T-helper 22 cell (primary cell): ENCODE measurements at regions not wholly inside any gene's neighbourhood (a gene's known extent, or its start where the extent isn't known, plus 50 kb on each side); places are given as distances from the start of the nearest gene placed in this dataset.

Source experiments
- DNase-seq: peaks from one replicate; pipeline ENCODE4 v3.0.0-alpha.2; 2020; ENCODE audit warnings: low read depth

DNA sequence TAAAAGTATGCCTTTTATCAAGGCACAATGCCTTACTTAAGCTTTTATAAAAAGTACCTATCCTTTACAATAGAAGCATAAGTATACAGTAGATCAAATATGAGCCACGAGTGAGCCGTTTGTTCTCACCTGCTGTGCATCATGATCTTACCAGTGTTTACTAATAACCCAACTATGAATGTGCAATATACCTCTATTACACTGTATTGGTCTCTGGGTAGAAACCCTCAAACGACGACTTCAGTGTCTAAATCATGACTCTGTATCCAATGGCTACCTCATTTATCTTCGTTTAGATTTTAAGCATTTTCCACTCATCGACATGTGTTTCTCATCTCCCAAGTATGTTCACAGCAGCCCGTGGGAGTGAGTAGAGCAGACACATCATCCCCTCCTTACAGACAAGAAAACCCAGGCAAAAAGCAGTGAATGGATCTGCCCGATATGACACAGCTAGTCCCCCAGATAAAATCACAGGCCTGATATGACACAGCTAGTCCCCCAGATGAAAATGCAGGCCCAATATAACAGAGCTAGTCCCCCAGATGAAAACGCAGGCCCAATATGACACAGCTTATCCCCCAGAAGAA, 279.8 kb downstream of the TNS1 start:
- no peak for DNase-seq

DNA sequence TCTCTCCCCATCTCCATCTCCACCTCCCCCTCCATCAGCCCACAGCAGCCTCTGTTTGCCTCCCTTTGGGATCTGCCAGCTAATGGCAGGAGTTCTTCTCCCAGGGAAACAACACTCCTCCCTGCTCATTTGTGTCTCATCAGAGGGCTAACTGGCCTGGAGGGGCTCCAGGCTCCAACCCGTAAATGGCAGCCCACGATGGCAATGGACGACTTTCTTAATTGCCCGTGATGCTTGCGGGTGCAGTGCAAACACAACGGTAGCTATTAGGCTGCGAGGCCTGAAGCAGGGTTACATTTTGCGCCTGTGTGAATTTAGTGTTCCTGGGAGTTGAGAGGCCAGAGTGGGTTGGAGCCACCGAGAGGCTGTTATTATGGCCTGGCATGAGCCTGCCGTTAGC, 285.1 kb downstream of the TNS1 start:
- no peak for DNase-seq

DNA sequence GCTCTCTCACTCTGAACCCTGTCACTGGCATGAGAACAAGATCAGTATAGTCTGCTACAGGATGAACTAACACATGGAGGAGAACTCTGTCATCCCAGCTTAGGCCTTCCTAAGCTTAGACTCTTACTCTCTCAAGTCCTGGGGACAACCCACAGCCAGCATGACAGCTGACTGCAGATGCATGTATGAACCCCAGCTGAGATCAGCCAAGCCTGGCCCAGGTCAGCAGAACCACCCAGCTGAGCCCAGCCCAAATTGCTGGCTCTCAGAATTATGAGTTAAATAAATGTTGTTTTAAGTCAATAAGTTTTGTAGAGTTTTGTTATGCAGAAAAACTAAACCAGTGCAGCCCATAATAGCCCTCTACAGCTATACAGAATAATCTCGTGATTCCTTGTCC, 287.3 kb downstream of the TNS1 start:
- DNase-seq: no peak

DNA sequence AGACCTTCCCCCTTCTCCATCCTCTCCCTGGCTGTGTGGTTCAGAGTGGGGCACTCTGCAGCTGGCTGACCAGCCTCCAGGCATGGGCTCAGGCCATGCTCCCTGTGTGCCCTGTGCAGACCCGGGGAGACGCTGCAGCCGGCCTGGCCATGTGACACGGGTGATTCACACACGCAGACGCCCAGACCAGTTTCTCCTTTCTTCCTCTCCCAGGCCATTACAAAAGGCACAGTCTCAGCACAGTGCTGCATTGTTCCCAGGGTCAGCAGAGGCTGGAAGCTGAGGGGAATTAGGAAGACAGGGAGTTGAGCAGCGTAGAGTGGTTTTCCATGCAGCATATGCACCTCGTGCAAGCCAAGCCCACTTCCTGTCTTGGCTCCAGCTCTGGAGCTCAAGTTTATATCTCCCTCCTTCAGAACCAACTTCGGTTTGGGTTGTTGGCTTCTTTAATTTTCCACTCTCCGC, 288.5 kb downstream of the TNS1 start:
- DNase-seq: no peak

DNA sequence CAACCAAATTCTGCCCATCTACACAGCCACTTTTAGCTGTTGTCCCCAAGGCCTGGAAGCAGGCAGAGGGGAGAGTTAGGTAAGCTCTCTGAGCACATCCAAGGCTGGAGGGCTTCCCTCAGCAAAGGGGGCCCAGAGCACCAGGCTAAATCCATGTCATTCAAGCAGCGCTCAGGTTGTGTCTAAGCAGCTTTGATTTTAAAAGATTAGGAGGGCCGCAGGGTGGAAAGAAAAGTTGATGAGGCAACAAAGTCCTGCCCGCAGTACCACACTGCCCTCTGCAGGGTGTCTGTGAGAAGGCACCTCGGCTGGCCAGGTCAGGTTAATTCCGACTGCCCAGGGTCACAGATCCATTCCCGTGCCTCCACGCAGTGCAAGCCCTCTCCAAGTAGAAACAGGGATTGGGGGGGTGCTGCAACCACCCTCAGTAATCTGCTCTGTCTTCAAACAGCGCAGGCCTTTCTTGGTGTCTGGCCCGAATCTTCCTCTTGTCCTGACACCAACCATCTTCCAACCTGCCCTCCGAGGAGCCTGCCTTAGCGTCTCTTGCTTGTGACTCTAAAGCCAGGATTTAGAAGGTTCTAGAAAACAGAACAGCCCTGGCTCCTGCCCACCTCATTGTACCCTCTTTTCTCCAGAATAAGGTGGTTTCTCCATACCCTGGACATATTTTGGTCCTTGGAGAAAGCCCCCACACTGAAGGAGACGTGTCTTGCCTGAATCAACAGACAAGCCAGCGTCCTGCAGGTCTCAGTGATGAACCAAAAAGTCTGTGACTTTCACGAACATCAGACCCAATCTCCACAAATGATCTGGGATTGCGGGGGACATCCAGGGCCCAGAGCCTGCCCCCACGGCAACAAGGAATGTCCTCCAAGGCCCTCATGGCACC, 289.2 kb downstream of the TNS1 start:
- peak; percentile 12 for DNase-seq

DNA sequence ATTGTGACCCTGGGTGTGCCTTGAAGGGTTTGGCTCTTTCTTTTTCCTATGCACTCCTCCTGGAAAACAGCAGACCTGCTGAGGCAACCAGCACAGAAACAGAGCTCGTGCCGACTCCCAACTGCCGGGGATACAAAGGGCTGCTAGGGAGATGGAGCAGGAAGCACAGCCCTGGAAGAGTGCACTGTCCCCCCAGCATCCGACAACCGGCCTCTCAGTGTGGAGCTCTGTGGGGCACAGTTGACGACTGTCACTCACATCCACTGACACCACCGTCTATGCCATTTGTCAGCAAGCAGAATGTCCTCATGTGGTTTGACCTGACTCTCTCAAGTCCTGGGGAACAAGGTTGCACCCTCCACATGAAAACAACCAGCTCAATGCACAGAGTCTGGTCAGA, 290.4 kb downstream of the TNS1 start:
- no peak for DNase-seq

DNA sequence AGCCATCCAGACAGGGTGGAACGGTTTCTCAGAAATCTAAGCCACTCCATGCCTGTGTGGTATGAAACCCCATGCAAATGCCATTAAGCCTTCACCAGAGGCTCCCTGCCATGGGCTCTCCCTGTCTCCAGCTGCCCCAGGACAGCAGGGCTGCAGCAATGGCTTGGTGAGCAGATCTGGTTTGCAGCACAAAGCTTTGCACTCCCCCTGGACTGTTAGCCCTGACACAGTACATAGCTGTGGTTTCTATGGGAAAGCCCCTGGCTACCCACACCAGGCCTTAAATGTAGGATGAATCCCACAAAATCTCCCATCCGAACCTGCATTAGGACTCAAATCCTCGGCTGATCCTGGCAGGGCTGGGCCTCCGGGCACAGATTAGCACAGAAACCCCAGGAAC, 291.6 kb downstream of the TNS1 start:
- no peak for DNase-seq

DNA sequence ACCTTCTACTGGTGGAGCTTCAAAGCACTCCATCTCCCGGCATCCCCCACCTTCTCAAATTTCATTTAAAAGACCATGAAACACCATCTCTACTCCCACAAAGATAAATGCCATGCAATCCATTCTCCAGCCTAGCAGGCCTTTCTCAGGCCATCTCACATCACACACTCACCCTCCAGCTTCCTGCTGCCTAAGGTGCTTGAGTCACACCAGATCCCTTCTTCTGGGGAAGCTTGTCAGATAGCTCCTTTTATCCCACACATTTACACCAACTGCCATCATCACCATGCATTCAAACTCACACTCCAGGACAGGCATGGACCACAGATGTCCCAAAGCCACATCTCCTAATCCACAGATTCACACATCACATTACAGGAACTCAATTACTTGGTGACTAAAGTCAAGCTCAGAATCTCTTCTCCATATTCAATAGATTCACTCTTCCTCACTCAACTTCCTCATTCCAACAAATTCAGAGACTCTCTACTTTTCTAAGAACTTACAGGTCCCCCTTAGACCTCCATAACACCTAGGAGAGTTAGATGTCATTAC, 292.5 kb downstream of the TNS1 start:
- no peak for DNase-seq

DNA sequence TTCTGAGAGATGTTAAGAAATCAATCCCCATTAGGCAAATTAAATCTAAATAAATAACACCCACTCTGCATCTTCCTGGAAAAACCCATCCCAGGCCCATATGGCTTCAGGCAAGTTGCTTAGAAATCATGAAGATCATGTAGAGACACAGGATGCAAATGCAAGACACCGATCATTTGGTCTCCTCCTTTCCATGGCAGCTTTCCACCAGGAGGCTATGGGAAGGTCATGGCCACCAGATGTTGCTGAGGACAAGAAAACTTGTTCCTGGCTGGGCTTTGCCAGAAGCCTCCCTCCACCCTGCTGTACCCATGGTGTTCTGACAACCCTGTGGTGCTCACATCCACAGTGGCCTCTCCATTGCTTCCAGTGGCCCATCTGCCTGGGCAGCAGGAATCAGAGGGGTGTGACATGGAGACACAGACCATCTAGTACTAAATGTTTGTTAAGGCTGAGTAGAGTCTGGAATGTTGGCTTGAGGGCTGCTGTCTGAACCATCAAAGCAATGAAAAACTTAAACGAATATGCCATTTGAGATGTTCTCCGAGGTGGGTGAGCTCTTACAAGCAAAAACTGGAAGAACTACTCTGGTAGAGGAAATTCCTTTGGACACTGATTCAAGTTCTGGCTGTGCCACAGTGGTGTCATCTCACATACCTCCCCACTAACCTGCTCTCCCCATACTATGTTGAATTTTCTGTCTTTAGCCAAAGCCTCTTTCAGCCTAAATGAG, 293.2 kb downstream of the TNS1 start:
- DNase-seq: no peak

DNA sequence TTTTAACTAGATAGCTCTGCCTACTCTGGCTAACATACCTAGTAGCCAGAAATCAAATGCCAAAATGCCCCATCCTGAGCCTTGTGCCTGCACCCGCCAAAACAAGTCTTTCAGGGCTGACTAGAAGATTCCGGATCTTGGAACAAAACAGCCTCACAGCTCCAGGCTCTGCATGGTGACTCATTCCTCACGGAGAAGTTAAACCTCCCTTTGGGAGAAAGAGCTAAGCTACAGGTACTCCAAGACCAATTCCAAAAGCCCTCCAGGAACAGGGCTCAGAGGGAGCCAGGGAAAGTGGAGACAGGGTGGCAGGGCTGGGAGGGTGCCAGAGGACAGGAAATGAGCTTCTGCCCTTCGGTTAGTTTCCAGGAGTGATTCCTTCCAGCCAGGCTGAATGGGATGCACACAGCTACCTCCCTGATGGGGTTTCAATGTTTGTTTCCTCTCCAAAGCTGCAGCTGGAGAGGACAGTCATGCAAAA, 295.6 kb downstream of the TNS1 start:
- no peak for DNase-seq

DNA sequence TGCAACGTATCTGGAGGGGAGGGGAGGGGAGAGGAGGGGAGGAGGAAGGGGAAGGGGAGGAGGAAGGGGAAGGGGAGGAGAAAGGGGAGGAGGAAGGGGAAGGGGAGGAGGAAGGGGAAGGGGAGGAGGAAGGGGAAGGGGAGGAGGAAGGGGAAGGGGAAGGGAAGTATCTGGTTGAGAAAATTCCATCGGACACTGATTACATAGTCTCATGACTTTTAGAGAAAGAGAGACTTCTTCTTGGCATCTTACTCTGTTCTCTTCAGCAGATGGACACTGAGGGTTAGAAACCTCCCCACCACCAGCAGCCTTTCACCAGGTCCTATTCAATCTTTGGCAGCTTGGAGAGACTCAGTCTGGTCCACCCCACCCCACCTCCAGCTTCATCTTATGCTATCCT, 296.3 kb downstream of the TNS1 start:
- no peak for DNase-seq

DNA sequence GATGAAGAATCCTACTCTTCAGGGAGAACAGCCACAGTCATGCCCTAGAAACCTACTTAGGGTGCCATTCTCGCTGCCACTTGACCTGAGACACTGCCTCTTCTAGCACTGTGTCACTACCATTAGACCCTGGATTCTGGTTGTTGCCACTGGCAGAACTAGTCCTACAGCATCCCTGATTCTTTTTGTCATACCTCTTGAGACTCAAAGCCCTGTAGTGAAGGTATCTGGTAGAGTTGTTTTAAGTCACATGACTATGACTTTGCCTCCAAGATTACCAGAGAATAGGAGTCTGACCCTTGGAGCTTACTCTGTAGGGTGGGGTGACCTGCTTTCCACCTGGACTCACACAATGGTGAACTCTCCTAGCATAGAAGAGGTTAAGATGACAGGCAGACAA, 296.7 kb downstream of the TNS1 start:
- DNase-seq: no peak

DNA sequence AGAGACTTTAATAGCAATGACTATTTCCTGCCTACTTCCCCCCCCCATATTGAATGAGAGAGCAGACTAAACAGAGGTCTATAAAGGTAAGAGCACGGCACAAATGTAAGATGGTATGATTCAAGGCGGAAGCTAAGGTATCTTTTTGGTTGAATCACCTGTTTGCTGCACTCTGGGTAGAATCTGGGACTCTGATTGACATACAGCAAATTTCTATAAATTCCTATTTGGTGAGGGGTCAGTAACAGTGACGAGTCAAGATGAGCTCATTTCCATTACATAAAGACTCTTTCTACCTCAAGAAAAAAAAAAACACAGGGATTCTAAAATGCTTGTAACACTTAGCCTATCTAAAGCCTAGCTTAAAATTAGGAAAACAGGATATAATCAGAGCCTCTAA, 297.3 kb downstream of the TNS1 start:
- DNase-seq: no peak

DNA sequence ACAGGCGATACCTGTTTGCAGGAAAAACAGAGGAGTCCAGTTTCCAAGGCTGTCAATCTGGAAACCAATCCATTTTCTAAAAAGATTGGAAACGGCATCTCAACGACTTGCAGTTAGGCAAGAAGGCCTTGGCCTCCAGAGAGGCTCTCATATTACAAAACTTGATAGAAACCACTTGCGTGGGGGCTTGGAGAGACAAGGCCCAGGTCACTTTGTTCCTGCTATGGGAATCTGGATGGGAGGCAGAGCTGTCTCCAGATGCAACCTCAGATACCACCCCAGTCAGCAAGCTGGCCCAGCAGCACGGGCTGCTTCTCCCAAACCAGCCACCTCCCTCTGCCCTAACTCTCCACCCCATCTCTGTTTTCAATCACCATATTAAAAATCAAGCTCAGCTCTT, 298.8 kb downstream of the TNS1 start:
- DNase-seq: no peak

DNA sequence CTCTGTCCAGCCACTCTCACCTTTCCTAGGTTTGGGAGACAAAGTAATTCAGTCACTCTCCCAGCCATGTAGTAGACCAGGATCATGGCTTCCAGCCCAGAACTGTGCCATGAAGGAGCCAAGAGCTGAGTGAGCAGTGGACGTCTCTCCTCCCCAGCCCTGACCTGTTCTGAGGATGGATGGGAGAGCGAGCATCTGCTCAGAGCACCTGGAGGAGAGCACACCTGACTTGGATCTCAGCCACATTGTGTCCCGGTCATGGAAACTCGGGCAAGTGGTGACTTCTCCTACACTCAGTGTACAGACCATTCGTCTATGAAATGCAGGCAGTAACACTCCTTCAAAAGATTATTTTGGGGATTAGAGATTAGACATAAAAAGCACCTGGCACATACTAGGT, 299.7 kb downstream of the TNS1 start:
- no peak for DNase-seq

DNA sequence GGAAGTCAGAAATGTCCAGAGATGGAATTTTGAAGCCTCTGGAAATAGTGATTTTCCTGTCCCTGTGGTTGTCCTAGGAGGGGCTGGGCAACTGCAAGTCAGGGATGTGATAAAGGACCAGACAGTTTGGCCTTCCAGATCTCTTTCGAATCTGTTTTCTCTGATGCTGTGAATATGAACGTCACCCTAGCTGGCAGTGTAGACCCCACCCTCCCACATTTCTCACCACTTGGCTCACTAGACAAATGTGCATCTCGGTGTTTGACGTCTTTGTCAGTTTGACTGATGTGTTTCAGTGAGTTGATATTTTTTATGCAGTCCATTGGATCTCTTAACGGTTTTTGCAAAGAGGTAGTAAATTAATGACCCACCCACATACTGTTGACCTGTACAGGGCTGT, 301.2 kb downstream of the TNS1 start:
- DNase-seq: no peak

DNA sequence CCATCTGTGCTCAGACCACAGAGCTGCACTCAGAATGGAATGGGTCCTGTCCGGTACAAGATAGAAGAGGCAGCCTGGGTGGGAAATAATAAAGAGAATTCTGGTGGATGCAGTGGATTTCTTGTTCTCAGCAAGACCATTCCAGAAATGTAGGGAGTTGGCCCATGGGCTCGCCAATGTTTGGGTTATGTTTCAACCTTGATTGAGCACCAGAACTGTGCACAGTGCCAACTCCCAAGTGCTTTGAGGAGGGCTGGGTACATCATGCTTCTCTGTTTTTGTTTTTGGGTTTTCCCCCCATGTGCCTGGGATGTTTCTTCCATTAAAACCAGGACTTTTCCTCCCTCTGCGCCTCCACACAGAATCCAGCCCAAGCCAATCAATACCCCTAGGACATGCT, 304.1 kb downstream of the TNS1 start:
- DNase-seq: no peak

DNA sequence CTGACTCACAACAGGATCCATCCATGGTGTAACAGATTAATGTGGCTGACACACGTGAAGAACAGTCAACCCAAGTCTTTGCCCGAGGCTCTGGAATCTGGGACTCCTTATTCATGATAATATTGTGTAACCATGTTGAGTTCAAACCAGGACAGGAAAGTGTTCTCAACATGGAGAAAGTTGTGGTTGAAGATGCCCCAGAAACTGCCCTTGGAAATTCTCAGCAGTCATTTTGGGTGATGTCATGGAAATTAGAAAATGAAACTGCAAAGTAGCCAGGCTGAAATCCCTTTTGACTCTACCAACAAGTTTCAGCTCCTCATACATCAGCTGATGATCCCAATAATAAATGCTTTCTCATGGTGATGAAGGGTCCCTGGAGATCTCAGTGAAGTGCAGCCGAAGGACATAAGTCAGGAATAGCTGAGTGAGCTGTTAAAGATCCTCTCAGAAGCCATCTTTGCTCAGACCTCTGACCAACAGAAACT, 307.7 kb downstream of the TNS1 start:
- no peak for DNase-seq

DNA sequence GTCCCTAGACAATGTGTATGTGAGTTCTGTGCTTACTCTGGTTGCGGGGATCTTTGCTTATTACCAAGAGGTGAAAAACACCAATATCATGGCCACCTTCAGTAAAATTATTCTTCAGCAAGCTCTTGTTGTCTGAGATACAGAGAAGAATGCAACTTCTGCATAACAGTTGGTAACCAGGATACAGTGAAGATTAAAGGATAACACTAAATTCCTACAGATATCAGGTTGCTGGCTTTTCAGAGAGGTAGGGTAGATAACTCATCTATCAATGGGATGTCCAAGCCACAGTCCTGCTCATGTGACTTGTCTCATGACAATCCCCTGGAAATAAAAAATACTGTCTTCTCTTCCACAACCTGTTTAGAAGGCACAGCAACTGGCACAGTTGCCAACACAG, 308.5 kb downstream of the TNS1 start:
- DNase-seq: no peak

DNA sequence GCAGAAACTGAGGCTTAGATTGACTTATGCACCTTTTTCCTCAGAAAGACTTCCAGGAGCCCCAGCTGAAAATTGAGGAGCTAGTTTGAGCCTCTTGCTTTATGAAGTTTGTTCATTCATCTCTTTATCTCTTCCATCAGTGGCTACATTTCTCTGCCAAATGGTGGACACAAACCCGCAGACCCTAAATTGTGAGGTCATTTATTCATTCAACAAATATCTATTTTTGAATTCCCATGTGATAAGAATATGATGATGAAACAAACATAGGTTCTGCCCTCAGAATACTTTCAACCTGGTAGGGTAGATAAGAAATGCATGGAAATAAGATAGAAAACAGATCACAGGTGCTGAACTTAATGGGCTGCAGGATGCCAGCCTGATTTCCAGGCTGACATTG, 309.4 kb downstream of the TNS1 start:
- DNase-seq: no peak

DNA sequence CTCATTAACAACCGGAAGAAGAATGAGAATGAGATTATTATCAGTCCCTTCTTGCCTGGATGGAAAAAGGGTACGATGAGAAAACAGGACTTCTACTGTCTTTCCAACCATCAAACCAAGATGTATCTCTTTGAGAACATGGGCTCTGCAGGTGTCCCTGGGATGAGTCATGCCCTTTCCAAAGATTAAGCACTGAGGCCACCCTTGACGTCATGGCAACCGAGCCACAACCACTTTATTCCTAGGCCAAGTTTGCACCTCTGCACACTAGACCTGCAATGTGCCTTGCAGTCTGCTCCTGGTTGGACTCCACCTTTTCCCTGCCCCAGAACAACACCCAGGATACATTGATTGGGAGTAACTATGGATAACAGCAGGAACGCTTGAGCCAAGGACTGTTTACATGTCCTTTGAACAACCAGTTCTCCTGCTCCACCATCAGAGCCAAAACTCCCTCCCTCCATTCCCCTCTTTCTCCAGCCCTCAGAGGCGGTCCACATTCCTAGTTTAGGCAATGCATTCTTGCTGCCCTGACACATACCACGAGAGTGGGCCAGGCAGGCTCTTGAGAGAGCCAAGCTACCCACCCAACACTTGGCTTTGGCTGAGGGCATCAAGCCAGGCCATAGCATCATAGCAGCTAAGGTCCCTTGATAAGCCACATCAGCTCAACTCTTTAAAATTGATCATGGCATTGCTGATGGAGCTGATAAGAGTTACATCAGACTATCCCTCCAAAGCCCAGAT, 310.7 kb downstream of the TNS1 start:
- DNase-seq: no peak

DNA sequence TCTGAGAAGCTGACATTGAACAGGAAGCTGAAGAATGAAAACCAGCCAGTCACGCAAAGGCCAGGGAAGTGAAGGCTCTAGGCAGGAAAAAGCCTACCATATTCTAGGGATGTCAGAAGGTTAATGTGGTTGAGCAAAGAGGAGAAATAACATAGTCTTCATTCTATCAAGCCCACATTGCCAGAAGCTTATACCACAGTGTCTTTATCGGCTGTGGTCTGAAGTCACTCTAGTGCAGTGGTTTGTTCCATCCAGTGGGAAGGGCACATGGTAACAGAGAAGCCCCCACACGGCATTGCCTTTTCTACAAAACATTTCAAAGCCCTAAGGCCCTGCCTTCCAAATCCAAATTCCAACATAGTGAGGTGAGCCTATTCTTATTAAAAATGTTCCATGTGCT, 311.3 kb downstream of the TNS1 start:
- DNase-seq: no peak
